GM23338 (cell line): ENCODE measurements at regions not wholly inside any gene's neighbourhood (a gene's known extent, or its start where the extent isn't known, plus 50 kb on each side); places are given as distances from the start of the nearest gene placed in this dataset.

ENCODE experiments used
- ATAC-seq: fragments of 200-7000 bp; cut with Tn5 transposase; 3 replicates; pipeline ENCODE4 v1.9.1; 2020
- DNase-seq: peaks from one replicate; pipeline ENCODE4 v3.0.0-alpha.2; 2015; ENCODE audit warnings: low spot score
- H2AFZ ChIP-seq: fragments of 200-600 bp; sonication (generic); 2 replicates; pipeline ENCODE4 v1.8.0; 2016; ENCODE audit warnings: antibody characterized with exemption, mild to moderate bottlenecking, moderate library complexity
- H3F3A ChIP-seq: fragments of 200-600 bp; sonication (generic); replicated peaks from 2 replicates; pipeline ENCODE4 v1.8.0; 2017; ENCODE audit warnings: antibody characterized with exemption, mixed run types, low read depth
- H3K27ac ChIP-seq: fragments of 200-600 bp; sonication (generic); 2 replicates; pipeline ENCODE4 v1.6.1; 2016; ENCODE audit warnings: low read depth
- H3K27me3 ChIP-seq: fragments of 200-600 bp; sonication (generic); 2 replicates; pipeline ENCODE4 v1.8.0; 2016; ENCODE audit warnings: mild to moderate bottlenecking, mixed run types, moderate library complexity; ENCODE audit not compliant: insufficient read depth
- H3K36me3 ChIP-seq: fragments of 200-600 bp; sonication (generic); 2 replicates; pipeline ENCODE4 v1.8.0; 2016; ENCODE audit warnings: mild to moderate bottlenecking; ENCODE audit not compliant: insufficient read depth
- H3K4me1 ChIP-seq: fragments of 200-600 bp; sonication (generic); 2 replicates; pipeline ENCODE4 v1.8.0; 2016; ENCODE audit warnings: mild to moderate bottlenecking, moderate library complexity; ENCODE audit not compliant: insufficient read depth
- H3K4me2 ChIP-seq: fragments of 200-600 bp; sonication (generic); 2 replicates; pipeline ENCODE4 v1.7.1; 2017; ENCODE audit warnings: mixed run types
- H3K4me3 ChIP-seq: fragments of 200-600 bp; sonication (generic); 2 replicates; pipeline ENCODE4 v1.6.1; 2016; ENCODE audit warnings: mixed run types
- H3K79me2 ChIP-seq: fragments of 200-600 bp; sonication (generic); replicated peaks from 2 replicates; pipeline ENCODE4 v1.8.0; 2017; ENCODE audit warnings: mild to moderate bottlenecking; ENCODE audit not compliant: insufficient read depth
- H3K9me2 ChIP-seq: fragments of 200-600 bp; sonication (generic); 2 replicates; pipeline ENCODE4 v1.8.0; 2017; ENCODE audit not compliant: insufficient read depth
- H4K20me1 ChIP-seq: fragments of 200-600 bp; sonication (generic); replicated peaks from 2 replicates; pipeline ENCODE4 v1.8.0; 2017; ENCODE audit warnings: mild to moderate bottlenecking; ENCODE audit not compliant: insufficient read depth
- H3K27ac Mint-ChIP-seq: 2 replicates; pipeline ENCODE4 v1.8.0; 2020; ENCODE audit warnings: inconsistent platforms, mild to moderate bottlenecking, moderate library complexity, mixed read lengths
- H3K27me3 Mint-ChIP-seq: 3 replicates; pipeline ENCODE4 v1.8.0; 2022; ENCODE audit warnings: low read depth, mild to moderate bottlenecking, moderate library complexity, mixed read lengths, inconsistent platforms; ENCODE audit not compliant: insufficient read depth, poor library complexity
- H3K36me3 Mint-ChIP-seq: 3 replicates; pipeline ENCODE4 v1.8.0; 2021; ENCODE audit warnings: low read depth, mild to moderate bottlenecking, inconsistent platforms, moderate library complexity, mixed read lengths
- H3K4me1 Mint-ChIP-seq: 3 replicates; pipeline ENCODE4 v1.8.0; 2020; ENCODE audit warnings: mild to moderate bottlenecking, inconsistent platforms, mixed read lengths
- H3K4me3 Mint-ChIP-seq: 3 replicates; pipeline ENCODE4 v1.8.0; 2021; ENCODE audit warnings: moderate library complexity, mild to moderate bottlenecking, inconsistent platforms, mixed read lengths
- H3K9me3 Mint-ChIP-seq: 3 replicates; pipeline ENCODE4 v1.8.0; 2020; ENCODE audit warnings: moderate library complexity, mild to moderate bottlenecking, inconsistent platforms, mixed read lengths
- CREB1 ChIP-seq: fragments of 250-450 bp; sonication (Bioruptor Pico); IDR thresholded peaks from 2 replicates; pipeline ENCODE4 v1.5.0; 2020; ENCODE audit warnings: low read depth, mild to moderate bottlenecking, moderate library complexity
- EZH2phosphoT487 ChIP-seq: fragments of 200-600 bp; sonication (generic); IDR thresholded peaks from one replicate; pipeline ENCODE4 v1.8.1; 2018; ENCODE audit warnings: antibody characterized with exemption; ENCODE audit not compliant: unreplicated experiment
- NANOG ChIP-seq: IDR thresholded peaks from 2 replicates; pipeline ENCODE4 v1.6.1; 2016; ENCODE audit warnings: antibody characterized with exemption, borderline replicate concordance
- POLR2AphosphoS5 ChIP-seq: IDR thresholded peaks from 2 replicates; pipeline ENCODE4 v1.6.1; 2016; ENCODE audit warnings: antibody characterized with exemption, low read depth
- ZNF462 ChIP-seq: fragments of 250-450 bp; sonication (Bioruptor Pico); IDR thresholded peaks from 2 replicates; pipeline ENCODE4 v1.5.0; 2020; ENCODE audit warnings: mild to moderate bottlenecking, moderate library complexity
- TF ChIP-seq, protein P1 (sequence below): IDR thresholded peaks from 2 replicates; pipeline ENCODE4 v1.6.1; 2016; ENCODE audit warnings: antibody characterized with exemption

DNA sequence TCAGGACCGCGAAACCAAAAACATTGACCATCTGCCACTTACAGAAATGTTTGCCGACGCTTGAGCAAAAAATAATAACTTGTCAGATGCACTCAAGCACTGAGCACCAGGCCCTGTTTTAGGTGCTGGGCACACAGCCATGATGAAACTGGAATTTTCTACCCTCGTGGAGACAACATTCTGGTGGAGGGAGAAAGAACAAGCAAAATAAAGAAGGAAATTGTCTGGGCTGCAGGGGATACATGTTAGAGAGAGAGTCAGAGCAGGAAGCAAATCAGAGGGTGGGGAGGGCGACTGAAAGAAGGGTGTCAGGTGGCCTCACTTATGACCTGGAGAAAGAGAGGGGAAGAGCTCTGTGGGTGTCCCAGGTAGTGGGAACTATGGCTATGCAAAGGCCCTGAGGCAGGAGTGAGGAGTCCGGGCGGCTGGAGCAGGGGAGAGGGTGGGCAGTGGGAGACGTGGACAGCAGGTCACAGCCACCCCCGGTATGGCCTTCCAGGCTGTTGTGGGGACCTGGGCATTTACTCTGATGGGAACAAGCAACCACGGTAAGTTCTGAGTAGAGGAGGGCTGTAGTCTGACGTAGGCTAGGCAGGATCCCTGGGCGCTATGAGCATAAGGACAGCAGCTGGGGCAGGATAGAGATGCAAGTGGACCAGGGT, 78.8 kb downstream of the MYEOV start:
- no peak for DNase-seq
- H3K4me3 Mint-ChIP-seq, result no peak overlapping the region
- Histone ChIP-seq H3K9me2 (no peaks in the 10 kb centered on the region), H3F3A (no peaks in the 10 kb centered on the region), H2AFZ (no peak overlapping the region), H3K79me2 (no peaks in the 10 kb centered on the region), H3K36me3 (no peaks in the 10 kb centered on the region), H3K4me1 (no peaks in the 10 kb centered on the region), H4K20me1 (no peaks in the 10 kb centered on the region), H3K4me2 (no peak overlapping the region), H3K27me3 (no peaks in the 10 kb centered on the region), H3K4me3 (no peak overlapping the region), H3K27ac (no peak overlapping the region)
- TF ChIP-seq NANOG, result no peak
- no peak for TF ChIP-seq EZH2phosphoT487
- no peak for TF ChIP-seq CREB1
- no peak for TF ChIP-seq ZNF462 (CRISPR knock-in tag)
- TF ChIP-seq, protein P1, sequence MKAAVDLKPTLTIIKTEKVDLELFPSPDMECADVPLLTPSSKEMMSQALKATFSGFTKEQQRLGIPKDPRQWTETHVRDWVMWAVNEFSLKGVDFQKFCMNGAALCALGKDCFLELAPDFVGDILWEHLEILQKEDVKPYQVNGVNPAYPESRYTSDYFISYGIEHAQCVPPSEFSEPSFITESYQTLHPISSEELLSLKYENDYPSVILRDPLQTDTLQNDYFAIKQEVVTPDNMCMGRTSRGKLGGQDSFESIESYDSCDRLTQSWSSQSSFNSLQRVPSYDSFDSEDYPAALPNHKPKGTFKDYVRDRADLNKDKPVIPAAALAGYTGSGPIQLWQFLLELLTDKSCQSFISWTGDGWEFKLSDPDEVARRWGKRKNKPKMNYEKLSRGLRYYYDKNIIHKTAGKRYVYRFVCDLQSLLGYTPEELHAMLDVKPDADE, result no peak
- no peak for TF ChIP-seq POLR2AphosphoS5
- no peak overlapping the region for H3K27ac Mint-ChIP-seq
- peaks cover 10% of the 10 kb centered on the region; the same call in 2 of the 3 replicates for H3K9me3 Mint-ChIP-seq
- H3K4me1 Mint-ChIP-seq, result no peaks in the 10 kb centered on the region
- ATAC-seq, result no peak
- peaks cover 5% of the 10 kb centered on the region for H3K27me3 Mint-ChIP-seq
- H3K36me3 Mint-ChIP-seq, result peaks cover 6% of the 10 kb centered on the region; the same call in 2 of the 3 replicates
